GM23338 (cell line): ENCODE measurements at regions not wholly inside any gene's neighbourhood (a gene's known extent, or its start where the extent isn't known, plus 50 kb on each side); places are given as distances from the start of the nearest gene placed in this dataset.

Experiments used
- ATAC-seq: fragments of 200-7000 bp; cut with Tn5 transposase; 3 replicates; pipeline ENCODE4 v1.9.1; 2020
- DNase-seq: peaks from one replicate; pipeline ENCODE4 v3.0.0-alpha.2; 2015; ENCODE audit warnings: low spot score
- H2AFZ ChIP-seq: fragments of 200-600 bp; sonication (generic); 2 replicates; pipeline ENCODE4 v1.8.0; 2016; ENCODE audit warnings: antibody characterized with exemption, mild to moderate bottlenecking, moderate library complexity
- H3F3A ChIP-seq: fragments of 200-600 bp; sonication (generic); replicated peaks from 2 replicates; pipeline ENCODE4 v1.8.0; 2017; ENCODE audit warnings: antibody characterized with exemption, mixed run types, low read depth
- H3K27ac ChIP-seq: fragments of 200-600 bp; sonication (generic); 2 replicates; pipeline ENCODE4 v1.6.1; 2016; ENCODE audit warnings: low read depth
- H3K27me3 ChIP-seq: fragments of 200-600 bp; sonication (generic); 2 replicates; pipeline ENCODE4 v1.8.0; 2016; ENCODE audit warnings: mild to moderate bottlenecking, mixed run types, moderate library complexity; ENCODE audit not compliant: insufficient read depth
- H3K36me3 ChIP-seq: fragments of 200-600 bp; sonication (generic); 2 replicates; pipeline ENCODE4 v1.8.0; 2016; ENCODE audit warnings: mild to moderate bottlenecking; ENCODE audit not compliant: insufficient read depth
- H3K4me1 ChIP-seq: fragments of 200-600 bp; sonication (generic); 2 replicates; pipeline ENCODE4 v1.8.0; 2016; ENCODE audit warnings: mild to moderate bottlenecking, moderate library complexity; ENCODE audit not compliant: insufficient read depth
- H3K4me2 ChIP-seq: fragments of 200-600 bp; sonication (generic); 2 replicates; pipeline ENCODE4 v1.7.1; 2017; ENCODE audit warnings: mixed run types
- H3K4me3 ChIP-seq: fragments of 200-600 bp; sonication (generic); 2 replicates; pipeline ENCODE4 v1.6.1; 2016; ENCODE audit warnings: mixed run types
- H3K79me2 ChIP-seq: fragments of 200-600 bp; sonication (generic); replicated peaks from 2 replicates; pipeline ENCODE4 v1.8.0; 2017; ENCODE audit warnings: mild to moderate bottlenecking; ENCODE audit not compliant: insufficient read depth
- H3K9me2 ChIP-seq: fragments of 200-600 bp; sonication (generic); 2 replicates; pipeline ENCODE4 v1.8.0; 2017; ENCODE audit not compliant: insufficient read depth
- H4K20me1 ChIP-seq: fragments of 200-600 bp; sonication (generic); replicated peaks from 2 replicates; pipeline ENCODE4 v1.8.0; 2017; ENCODE audit warnings: mild to moderate bottlenecking; ENCODE audit not compliant: insufficient read depth
- H3K27ac Mint-ChIP-seq: 2 replicates; pipeline ENCODE4 v1.8.0; 2020; ENCODE audit warnings: inconsistent platforms, mild to moderate bottlenecking, moderate library complexity, mixed read lengths
- H3K27me3 Mint-ChIP-seq: 3 replicates; pipeline ENCODE4 v1.8.0; 2022; ENCODE audit warnings: low read depth, mild to moderate bottlenecking, moderate library complexity, mixed read lengths, inconsistent platforms; ENCODE audit not compliant: insufficient read depth, poor library complexity
- H3K36me3 Mint-ChIP-seq: 3 replicates; pipeline ENCODE4 v1.8.0; 2021; ENCODE audit warnings: low read depth, mild to moderate bottlenecking, inconsistent platforms, moderate library complexity, mixed read lengths
- H3K4me1 Mint-ChIP-seq: 3 replicates; pipeline ENCODE4 v1.8.0; 2020; ENCODE audit warnings: mild to moderate bottlenecking, inconsistent platforms, mixed read lengths
- H3K4me3 Mint-ChIP-seq: 3 replicates; pipeline ENCODE4 v1.8.0; 2021; ENCODE audit warnings: moderate library complexity, mild to moderate bottlenecking, inconsistent platforms, mixed read lengths
- H3K9me3 Mint-ChIP-seq: 3 replicates; pipeline ENCODE4 v1.8.0; 2020; ENCODE audit warnings: moderate library complexity, mild to moderate bottlenecking, inconsistent platforms, mixed read lengths
- CREB1 ChIP-seq: fragments of 250-450 bp; sonication (Bioruptor Pico); IDR thresholded peaks from 2 replicates; pipeline ENCODE4 v1.5.0; 2020; ENCODE audit warnings: low read depth, mild to moderate bottlenecking, moderate library complexity
- CTCF ChIP-seq, 2 experiments: fragments of 200-600 bp in 1 of 2; sonication (generic) in 1 of 2; conservative IDR thresholded peaks; 2 replicates each; pipeline versions ENCODE4 v1.5.1 to v1.6.1; 2016 to 2017; ENCODE audit warnings: antibody characterized with exemption in 2 of 2, low read depth in 2 of 2, mild to moderate bottlenecking in 2 of 2, moderate library complexity in 1 of 2
- EZH2phosphoT487 ChIP-seq: fragments of 200-600 bp; sonication (generic); IDR thresholded peaks from one replicate; pipeline ENCODE4 v1.8.1; 2018; ENCODE audit warnings: antibody characterized with exemption; ENCODE audit not compliant: unreplicated experiment
- JUNB ChIP-seq: IDR thresholded peaks from one replicate; pipeline ENCODE4 v1.6.1; 2016; ENCODE audit warnings: antibody characterized with exemption; ENCODE audit not compliant: unreplicated experiment
- NANOG ChIP-seq: IDR thresholded peaks from 2 replicates; pipeline ENCODE4 v1.6.1; 2016; ENCODE audit warnings: antibody characterized with exemption, borderline replicate concordance
- REST ChIP-seq: IDR thresholded peaks from one replicate; pipeline ENCODE4 v1.6.1; 2018; ENCODE audit warnings: antibody characterized with exemption; ENCODE audit not compliant: unreplicated experiment
- ZNF331 ChIP-seq: fragments of 250-450 bp; sonication (Bioruptor Pico); IDR thresholded peaks from 2 replicates; pipeline ENCODE4 v1.5.0; 2020; ENCODE audit warnings: low read depth, mild to moderate bottlenecking, moderate library complexity
- ZNF462 ChIP-seq: fragments of 250-450 bp; sonication (Bioruptor Pico); IDR thresholded peaks from 2 replicates; pipeline ENCODE4 v1.5.0; 2020; ENCODE audit warnings: mild to moderate bottlenecking, moderate library complexity

GRCh38 chr3:81439108-81439507 lies 322.3 kb downstream of the GBE1 start:
- H3K4me3 ChIP-seq, result no peak overlapping the region
- H4K20me1 ChIP-seq, result no peaks in the 10 kb centered on the region
- Mint-ChIP-seq H3K36me3 (no peaks in the 10 kb centered on the region), H3K27ac (no peak overlapping the region), H3K27me3 (no peaks in the 10 kb centered on the region), H3K4me1 (no peaks in the 10 kb centered on the region), H3K9me3 (no peaks in the 10 kb centered on the region), H3K4me3 (no peak overlapping the region)
- H3K79me2 ChIP-seq, result no peaks in the 10 kb centered on the region
- no peaks in the 10 kb centered on the region for H3F3A ChIP-seq
- H3K27ac ChIP-seq, result no peak overlapping the region
- H3K9me2 ChIP-seq, result no peaks in the 10 kb centered on the region
- no peak for ATAC-seq
- DNase-seq, result no peak
- H3K36me3 ChIP-seq, result no peaks in the 10 kb centered on the region
- H3K4me2 ChIP-seq, result no peak overlapping the region
- no peak overlapping the region for H2AFZ ChIP-seq
- H3K27me3 ChIP-seq, result no peaks in the 10 kb centered on the region
- no peak for TF ChIP-seq REST
- no peak for TF ChIP-seq CTCF (conservative IDR thresholded peaks at IDR 0.05; ENCODE audit: low read depth in 2 of 2)
- no peak for TF ChIP-seq JUNB
- no peak for TF ChIP-seq ZNF331 (CRISPR knock-in tag)
- TF ChIP-seq EZH2phosphoT487, result no peak
- no peak for TF ChIP-seq NANOG
- TF ChIP-seq ZNF462 (CRISPR knock-in tag), result no peak
- no peak for TF ChIP-seq CREB1 (CRISPR knock-in tag)
- no peaks in the 10 kb centered on the region for H3K4me1 ChIP-seq
